Nephron progenitor cell (in vitro differentiated cells): ENCODE measurements at regions not wholly inside any gene's neighbourhood (a gene's known extent, or its start where the extent isn't known, plus 50 kb on each side); places are given as distances from the start of the nearest gene placed in this dataset.
"Not testable (repeated sequence)": the region's sequence is repeated elsewhere in the genome, so short reads cannot be mapped to it uniquely, and the experiment has no call there.

ENCODE experiments used
- DNase-seq: peaks from one replicate; pipeline ENCODE4 v3.0.0; 2021
- H3K27ac Mint-ChIP-seq: 2 replicates; pipeline ENCODE4 v1.8.0; 2021; ENCODE audit warnings: mild to moderate bottlenecking, moderate library complexity, mixed read lengths
- H3K27me3 Mint-ChIP-seq: 2 replicates; pipeline ENCODE4 v1.8.0; 2021; ENCODE audit warnings: mild to moderate bottlenecking, low read depth, mixed read lengths; ENCODE audit not compliant: poor library complexity
- H3K36me3 Mint-ChIP-seq: 2 replicates; pipeline ENCODE4 v1.8.0; 2021; ENCODE audit warnings: low read depth, mixed read lengths
- H3K4me1 Mint-ChIP-seq: 2 replicates; pipeline ENCODE4 v1.8.0; 2021; ENCODE audit warnings: mixed read lengths
- H3K4me3 Mint-ChIP-seq: 2 replicates; pipeline ENCODE4 v1.8.0; 2021; ENCODE audit warnings: mild to moderate bottlenecking, moderate library complexity, mixed read lengths
- H3K9me3 Mint-ChIP-seq: 2 replicates; pipeline ENCODE4 v1.8.0; 2021; ENCODE audit warnings: mild to moderate bottlenecking, moderate library complexity, mixed read lengths
- CTCF ChIP-seq: fragments of 200-600 bp; sonication (generic); IDR thresholded peaks from 2 replicates; pipeline ENCODE4 v1.5.0; 2021; ENCODE audit warnings: antibody characterized with exemption

GRCh38 chr2:60351802-60352201, 201.7 kb downstream of the BCL11A start:
- no peak overlapping the region for H3K27ac Mint-ChIP-seq
- no peak for TF ChIP-seq CTCF
- H3K4me1 Mint-ChIP-seq: peaks cover 28% of the 10 kb centered on the region
- H3K36me3 Mint-ChIP-seq: no peaks in the 10 kb centered on the region
- no peak for DNase-seq
- H3K4me3 Mint-ChIP-seq: no peak overlapping the region
- H3K9me3 Mint-ChIP-seq: peaks cover 6% of the 10 kb centered on the region
- H3K27me3 Mint-ChIP-seq: peaks cover 11% of the 10 kb centered on the region

GRCh38 chr2:60351321-60351720, 202.1 kb downstream of the BCL11A start:
- Mint-ChIP-seq H3K27ac (no peak overlapping the region), H3K9me3 (peaks cover 6% of the 10 kb centered on the region), H3K36me3 (no peaks in the 10 kb centered on the region), H3K4me3 (no peak overlapping the region), H3K27me3 (peaks cover 11% of the 10 kb centered on the region), H3K4me1 (peaks cover 28% of the 10 kb centered on the region)
- TF ChIP-seq CTCF: no peak
- no peak for DNase-seq

- no peak overlapping the region for H3K4me3 Mint-ChIP-seq
- no peak for DNase-seq
- H3K36me3 Mint-ChIP-seq: no peaks in the 10 kb centered on the region
- H3K27ac Mint-ChIP-seq: no peak overlapping the region
- peaks cover 6% of the 10 kb centered on the region for H3K9me3 Mint-ChIP-seq
- no peak for TF ChIP-seq CTCF
- peaks cover 28% of the 10 kb centered on the region for H3K4me1 Mint-ChIP-seq
- H3K27me3 Mint-ChIP-seq: peaks cover 11% of the 10 kb centered on the region
Measured at GRCh38 chr2:60350791-60351190, 202.7 kb downstream of the BCL11A start.

- peaks cover 6% of the 10 kb centered on the region for H3K4me1 Mint-ChIP-seq
- TF ChIP-seq CTCF: no peak
- no peaks in the 10 kb centered on the region for H3K36me3 Mint-ChIP-seq
- no peak overlapping the region for H3K27ac Mint-ChIP-seq
- peaks cover 17% of the 10 kb centered on the region for H3K27me3 Mint-ChIP-seq
- no peak for DNase-seq
- H3K9me3 Mint-ChIP-seq: peaks cover 6% of the 10 kb centered on the region
- no peak overlapping the region for H3K4me3 Mint-ChIP-seq
Measured at GRCh38 chr2:60347781-60348180, 205.7 kb downstream of the BCL11A start.

- H3K4me1 Mint-ChIP-seq, H3K9me3 Mint-ChIP-seq, H3K4me3 Mint-ChIP-seq, DNase-seq, H3K36me3 Mint-ChIP-seq, H3K27ac Mint-ChIP-seq: not testable (repeated sequence)
- peaks cover 23% of the 10 kb centered on the region for H3K27me3 Mint-ChIP-seq
Measured at GRCh38 chr2:60342491-60342890, 211.0 kb downstream of the BCL11A start.

- H3K4me3 Mint-ChIP-seq: no peak overlapping the region
- H3K9me3 Mint-ChIP-seq: no peaks in the 10 kb centered on the region
- peaks cover 24% of the 10 kb centered on the region for H3K27me3 Mint-ChIP-seq
- no peaks in the 10 kb centered on the region for H3K36me3 Mint-ChIP-seq
- H3K4me1 Mint-ChIP-seq: peaks cover 13% of the 10 kb centered on the region
- no peak for TF ChIP-seq CTCF
- DNase-seq: no peak
- no peak overlapping the region for H3K27ac Mint-ChIP-seq
Measured at GRCh38 chr2:60341151-60341550, 212.3 kb downstream of the BCL11A start.
